Embryonic facial prominence (tissue), 1 donor: ENCODE measurements at regions not wholly inside any gene's neighbourhood (a gene's known extent, or its start where the extent isn't known, plus 50 kb on each side); places are given as distances from the start of the nearest gene placed in this dataset.
"Not testable (repeated sequence)": the region's sequence is repeated elsewhere in the genome, so short reads cannot be mapped to it uniquely, and the experiment has no call there.

Experiments used
- DNase-seq: peaks from one replicate; pipeline ENCODE4 v3.0.0-alpha.2; 2016; ENCODE audit errors: extremely low spot score

DNA sequence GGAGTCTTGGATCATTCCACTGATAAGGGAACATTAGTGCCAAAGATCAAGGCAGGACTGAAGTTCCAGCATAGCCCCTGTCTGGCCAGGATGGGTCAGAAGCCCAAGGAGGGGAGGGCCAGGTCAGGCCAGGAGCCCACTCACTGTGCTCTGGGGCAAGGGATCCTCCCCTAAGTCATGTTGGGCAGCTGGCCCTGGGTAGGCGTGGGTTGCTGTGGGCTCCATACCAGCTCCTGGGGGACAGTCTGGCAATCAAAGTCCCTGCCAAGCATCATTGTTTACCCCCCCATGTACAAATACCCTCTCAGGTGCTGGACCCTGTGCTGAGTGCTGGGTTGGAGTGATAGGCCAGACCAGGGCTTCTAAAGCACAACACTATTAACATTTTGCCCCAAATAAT lies 130.5 kb downstream of the IRX5 start:
- DNase-seq = no peak

DNA sequence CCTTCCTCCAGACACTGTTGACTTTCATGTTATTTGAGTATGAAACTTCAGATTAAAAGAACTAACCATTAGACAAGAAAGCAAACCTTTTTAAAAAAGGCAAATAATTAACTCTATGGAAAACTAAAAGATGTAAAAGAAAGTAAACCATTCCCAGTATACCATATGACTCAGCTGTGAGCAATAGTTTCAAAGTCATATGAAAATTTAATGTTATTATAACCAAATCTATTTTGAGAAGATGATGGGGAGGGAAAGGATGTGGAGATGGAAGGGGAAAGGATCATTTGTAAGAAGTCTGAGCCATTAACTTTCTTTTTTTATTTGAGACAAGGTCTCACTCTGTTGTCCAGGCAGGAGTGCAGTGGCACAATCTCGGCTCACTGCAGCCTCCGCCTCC lies 131.8 kb downstream of the IRX5 start:
- no peak for DNase-seq

DNA sequence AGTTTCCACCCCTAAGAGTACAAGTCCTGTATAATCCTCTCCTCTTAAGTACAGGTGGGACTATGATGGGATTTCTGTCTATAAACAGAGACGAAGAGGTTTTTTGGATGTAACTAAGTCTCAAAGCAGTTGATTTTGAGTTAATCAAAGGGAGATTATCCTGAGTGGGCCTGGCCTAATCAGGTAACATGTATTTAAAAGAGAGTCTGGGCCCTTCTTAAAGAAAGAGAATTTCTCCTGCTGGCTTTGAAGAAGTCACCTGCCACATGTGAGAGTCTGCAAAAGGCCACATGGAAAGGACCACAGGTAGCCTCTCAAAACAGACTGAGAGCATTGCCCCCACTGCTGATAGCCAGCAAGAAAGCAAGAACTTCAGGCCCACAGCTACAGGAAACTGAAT lies 142.3 kb downstream of the IRX5 start:
- no peak for DNase-seq

DNA sequence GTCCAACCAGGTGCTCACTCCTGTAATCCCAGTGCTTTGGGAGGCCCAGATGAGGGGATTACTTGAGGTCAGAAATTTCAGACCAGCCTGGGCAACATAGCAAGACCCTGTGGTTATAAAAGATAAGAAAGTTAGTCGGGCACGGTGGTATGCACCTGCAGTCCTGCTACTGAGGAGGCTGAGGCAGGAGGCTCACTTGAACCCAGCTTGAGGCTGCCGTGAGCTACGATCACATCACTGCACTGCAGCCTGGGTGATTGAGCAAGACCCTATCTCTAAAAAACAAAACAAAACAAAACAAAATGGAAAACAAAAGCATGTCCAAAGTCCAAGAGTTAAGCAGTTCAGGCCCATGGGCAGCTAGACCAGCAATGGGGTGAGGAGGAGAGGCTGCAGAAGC lies 143.2 kb downstream of the IRX5 start:
- no peak for DNase-seq

DNA sequence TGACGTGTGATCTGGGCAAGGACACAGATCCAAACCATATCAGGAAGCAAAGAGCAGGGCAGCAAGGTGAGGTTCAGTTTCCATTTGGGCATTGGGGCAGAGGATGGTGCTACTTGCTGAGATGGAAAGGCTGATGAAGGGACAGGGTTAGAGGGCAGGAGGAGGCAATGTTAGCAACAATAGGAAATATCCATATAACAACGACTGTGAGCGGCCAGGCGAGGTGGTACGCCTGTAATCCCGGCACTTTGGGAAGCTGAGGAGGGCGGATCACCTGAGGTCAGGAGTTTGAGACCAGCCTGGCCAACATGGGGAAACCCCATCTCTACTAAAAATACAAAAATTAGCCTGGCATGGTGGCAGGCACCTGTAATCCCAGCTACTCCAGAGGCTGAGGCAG lies 144.5 kb downstream of the IRX5 start:
- DNase-seq = not testable (repeated sequence)

DNA sequence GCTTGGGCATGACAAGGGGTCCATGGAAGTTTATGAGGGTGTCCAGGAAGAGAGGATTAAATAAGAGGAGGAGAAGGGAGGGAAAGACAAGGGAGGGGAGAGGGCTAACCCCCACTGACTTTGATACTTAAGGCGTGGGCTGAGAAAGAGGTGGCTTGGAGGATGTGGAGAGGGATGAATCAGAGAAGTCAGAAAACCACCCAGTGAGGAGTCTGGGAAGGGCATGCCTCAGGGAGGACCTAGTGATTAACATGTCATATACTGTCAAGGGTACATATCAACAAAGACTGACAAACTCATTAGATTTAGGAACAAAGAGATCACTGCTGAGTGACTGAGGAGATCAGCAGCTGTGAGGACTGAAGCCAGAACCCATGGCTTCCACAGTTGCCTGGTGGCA lies 145.4 kb downstream of the IRX5 start:
- DNase-seq = no peak

DNA sequence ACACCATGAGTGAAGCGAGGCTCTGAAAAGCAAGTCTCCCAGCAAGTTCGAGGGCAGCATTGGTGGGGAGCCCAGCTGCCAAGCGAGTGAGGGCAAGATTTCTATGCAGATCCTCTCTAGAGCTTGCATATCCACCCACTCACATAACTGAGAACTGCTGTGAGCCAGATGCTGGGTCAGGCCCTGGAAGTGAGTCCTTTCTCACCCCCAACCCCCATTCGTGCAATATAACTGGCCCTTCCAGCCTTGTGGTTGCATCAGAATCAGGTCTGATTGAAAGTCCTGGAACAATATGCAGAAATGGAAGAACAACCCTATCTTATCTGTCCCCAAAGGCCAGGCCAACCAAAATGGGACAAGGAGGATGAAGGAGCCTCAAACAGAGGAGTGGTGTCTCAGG lies 146.6 kb downstream of the IRX5 start:
- no peak for DNase-seq

DNA sequence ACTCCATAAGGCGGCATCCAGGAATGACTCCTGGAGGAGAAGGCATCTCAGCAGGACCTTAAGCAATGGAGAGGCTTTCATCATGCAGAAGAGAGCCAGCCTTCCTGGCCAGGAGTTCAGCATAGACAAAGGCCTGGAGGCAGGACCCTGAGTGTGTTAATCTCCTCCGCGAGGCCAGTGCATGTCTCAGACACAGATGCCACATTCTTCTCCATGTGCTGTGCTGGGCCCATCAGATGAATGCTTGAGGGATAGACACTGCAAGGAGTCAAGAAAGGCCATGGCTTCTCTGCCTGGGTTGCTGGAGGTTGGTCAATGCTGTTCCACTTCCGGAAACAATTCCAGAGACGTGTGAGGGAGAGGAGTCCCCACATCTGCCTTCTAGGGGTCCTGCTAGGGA lies 147.5 kb downstream of the IRX5 start:
- DNase-seq = no peak

DNA sequence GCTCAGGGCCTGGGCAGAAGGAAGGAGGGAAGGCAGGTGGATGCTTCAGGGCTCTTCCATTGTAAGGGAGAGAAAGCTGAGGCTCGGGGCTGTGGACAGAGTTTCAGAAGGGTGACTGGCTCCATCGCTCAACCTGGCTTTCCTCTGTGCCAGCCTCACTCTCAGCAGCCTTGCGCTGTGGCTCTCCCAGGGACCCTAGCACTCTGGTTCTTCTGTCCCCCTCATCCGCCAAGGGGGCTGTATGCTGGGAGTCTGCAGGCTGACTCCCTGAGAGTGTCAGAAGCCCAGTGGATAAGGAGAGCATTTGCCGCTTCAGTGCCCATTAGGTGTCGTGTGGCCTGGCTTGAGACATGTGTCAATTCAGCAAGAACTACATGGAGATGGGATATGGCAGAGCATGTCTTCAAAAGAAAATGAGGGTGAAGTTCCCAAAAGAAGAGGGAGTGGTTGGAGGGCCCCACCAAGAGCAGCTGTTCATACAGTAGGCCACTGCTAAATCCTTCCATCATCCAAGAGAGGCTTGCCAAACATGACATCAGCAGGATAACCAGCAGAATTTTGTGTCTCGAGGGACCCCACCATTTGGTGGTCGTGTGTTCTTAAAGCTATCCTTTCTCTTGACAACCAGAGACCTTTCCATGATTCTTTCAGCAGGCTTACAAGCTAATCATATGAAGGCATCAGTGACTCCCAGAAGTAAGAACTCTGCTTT lies 148.2 kb downstream of the IRX5 start:
- DNase-seq = no peak

DNA sequence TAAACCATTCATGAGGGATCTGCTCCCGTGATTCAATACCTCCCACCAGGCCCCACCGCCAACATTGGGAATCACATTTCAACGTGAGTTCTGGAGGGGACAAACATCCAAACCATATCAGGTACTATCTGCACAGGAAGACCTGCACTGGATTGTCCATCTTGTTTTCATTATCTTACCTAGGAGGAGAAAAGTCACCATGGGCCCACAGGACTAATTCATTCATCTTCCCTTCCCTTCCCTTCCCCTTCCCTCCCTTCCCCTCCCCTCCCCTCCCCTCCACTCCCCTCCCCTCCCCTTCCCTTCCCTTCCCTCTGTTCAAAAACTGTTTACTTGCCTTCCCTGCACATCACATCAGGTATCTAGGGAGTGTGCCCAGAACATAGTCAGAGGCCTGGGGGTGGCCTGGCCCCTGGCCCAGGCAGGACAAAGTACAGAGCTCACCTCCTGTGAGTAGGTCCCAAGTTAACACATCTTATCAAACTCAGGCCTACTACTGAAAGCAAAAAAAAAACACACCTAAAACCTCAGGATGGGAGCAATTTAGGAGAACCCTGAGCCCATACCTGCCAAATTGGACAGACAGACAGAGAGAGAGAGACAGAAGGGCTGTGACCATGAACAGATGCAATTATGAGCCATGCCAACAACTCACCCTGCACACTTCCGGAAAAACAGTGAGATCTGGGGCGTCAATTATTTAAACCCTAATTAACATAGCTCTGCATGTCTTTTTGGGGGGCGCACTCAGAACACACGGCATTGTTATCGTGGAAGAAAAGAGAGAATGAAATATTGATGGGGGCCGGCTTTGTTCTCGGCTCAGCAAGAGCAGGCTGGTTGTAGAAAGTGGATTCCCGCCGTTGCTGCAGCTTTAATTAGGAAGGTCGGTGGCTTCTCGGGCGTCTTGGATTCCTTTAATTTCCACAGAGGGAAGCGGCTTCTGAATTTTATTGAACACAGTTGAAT lies 151.2 kb downstream of the IRX5 start:
- DNase-seq = no peak

DNA sequence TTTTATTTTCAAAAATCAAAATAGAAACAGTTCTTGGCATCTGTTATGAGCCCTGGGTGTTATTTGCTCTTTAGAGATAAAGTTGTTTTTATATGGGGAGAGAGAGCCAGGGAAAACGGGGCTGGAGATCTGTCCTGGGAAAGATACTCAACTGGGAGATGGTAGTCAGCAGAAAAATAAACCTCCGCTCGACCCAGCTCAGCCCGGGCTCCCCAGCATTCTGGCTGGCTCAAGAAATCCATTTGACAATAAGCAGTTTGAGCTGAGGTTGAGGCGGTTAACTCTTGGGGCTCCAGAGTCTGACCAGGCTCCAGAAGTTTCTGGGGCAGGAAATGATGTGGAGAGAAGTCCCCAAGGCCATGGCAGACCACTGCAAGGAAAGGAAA lies 151.9 kb downstream of the IRX5 start:
- DNase-seq = no peak

DNA sequence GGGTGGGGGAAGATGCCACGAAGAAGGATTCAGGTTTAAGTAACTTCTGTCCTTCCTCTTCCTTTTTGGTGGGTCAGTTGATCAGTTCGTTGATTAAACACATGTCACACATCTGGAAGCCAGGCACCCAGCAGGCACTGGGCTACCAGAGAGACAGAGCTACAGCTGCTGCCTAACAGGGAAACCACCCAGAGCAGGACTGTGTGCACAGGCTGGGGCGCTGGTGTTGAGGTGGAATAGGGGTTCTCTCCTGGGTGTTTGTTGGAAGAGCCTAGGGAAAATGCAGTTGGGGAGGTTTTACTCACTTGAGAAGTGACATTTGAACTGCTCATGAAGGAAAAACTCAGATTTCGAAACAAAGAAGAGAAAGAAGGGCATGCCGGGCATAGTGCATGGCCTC lies 152.4 kb downstream of the IRX5 start:
- DNase-seq = no peak

DNA sequence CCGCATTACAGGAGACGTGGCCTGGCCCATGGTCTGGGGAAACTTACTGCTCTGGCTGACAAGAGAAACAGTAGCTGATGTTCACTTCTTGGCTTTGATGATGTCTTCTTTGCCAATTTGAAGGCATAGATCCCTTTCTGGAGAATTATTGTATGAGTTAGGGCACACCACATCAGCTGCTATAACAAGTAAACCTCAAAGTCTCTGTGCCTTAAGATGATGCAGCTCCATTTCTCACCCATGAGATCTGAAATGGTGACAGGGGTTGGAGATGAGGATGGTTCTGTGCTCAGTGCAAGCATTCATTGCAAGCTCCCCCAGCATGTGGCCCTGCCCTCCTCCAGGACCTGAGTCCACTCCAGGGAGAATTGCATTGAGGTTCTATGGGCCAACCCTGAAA lies 157.4 kb downstream of the IRX5 start:
- no peak for DNase-seq

DNA sequence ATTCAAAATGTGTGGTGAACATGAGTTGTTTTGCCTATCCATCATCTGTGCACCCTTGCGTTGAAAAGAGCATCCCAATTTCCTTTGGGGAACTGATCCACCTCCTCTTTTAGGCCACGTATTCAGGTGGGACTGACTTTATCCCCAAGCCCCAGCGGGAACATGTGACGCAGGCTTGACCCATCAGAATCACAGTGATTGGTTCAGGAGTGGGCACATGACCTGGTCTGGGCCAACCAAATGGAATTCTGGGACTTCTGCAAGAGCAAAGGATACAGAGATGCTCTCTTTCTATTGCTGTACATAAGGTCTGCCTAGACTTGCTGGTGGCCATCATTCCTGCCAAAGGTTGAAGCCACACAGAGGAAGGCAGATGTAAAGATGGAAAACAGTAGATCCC lies 158.9 kb downstream of the IRX5 start:
- no peak for DNase-seq

DNA sequence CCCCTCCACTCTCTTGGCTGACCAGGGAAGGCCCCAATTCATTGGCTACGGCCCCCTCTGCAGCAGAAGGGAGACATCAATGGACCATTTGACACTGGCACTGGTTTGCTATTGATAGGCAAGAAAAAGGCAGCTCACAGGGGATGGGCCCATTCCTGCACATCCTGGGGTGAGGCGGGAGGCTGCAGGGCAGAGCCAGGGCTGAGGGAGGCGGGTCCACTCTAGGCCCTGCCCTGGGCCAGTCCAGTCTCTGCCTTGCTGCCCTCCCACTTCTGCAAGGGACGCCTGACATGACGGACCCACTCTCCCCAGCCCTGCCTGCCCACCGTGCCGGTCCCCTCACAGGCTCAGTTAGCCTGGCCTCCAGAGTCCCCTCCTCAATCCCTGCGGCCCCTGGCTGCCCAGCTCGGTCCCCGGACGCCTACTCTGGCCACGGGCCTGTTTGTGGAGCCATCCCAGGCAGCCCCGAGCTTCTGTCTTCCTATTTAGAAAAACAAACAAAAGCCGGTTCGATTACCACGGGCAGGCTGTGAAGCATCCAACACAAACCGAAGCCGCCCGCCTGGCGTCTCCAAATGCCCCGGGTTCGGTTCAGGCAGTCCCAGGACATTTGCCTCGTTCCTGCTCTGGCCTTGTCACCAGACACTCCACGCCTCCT lies 160.7 kb downstream of the IRX5 start:
- DNase-seq = no peak

DNA sequence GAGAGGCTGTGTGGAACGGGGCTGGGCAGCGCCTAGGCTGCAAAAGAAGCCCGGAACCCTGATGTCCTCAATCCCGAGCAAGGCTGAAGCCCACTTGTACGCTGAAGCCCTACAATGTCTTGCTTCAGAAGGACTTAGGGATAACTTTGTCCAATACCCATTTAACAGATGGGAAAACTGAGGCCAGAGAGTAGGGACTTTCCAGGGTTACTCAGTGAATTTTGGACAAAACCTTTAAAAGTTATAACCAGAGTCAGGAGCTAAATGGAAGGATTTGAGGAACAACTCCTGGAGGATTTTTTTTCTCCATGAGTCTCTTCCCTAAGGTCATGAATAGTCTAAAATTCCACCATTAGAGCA lies 161.2 kb downstream of the IRX5 start:
- no peak for DNase-seq

DNA sequence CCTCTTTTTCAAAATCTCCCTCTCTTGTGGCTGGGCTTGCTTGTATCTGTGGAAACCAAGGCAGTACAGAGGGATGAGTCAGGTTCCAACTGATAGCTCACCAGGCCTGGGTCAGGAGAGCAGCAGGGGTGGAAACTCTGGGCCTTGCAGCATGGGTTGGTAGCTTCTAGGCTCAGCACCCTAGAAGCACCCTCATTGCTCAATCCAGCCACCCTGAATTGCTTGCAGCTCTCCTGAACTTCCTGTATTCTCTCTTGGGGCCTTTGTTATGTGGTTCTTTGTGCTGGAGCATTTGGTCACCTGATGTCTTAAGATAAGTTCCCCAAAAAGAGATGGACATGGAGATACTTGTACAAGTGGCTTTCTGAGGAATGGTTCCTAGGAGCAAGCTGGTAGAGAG lies 169.4 kb downstream of the IRX5 start:
- DNase-seq = no peak

DNA sequence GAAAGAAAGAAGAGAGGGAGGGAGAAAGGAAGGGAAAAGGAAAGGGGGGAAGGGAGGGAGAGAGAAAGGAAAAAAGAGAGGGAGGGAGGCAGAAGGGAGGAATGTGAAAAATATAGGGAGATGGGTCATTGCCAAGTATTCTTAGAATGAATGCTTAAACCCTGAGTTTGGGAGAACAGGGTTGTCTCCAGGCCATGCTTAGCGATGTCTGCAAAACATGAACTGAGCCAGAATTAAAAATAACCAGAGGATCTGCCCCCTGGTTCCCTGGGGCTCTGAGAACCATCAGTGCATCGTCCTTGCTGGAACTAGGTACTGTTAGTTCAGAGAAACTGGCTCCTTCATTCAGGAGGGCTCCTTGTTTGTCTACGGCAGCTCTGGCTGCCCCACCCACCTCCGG lies 170.4 kb downstream of the IRX5 start:
- DNase-seq = no peak

DNA sequence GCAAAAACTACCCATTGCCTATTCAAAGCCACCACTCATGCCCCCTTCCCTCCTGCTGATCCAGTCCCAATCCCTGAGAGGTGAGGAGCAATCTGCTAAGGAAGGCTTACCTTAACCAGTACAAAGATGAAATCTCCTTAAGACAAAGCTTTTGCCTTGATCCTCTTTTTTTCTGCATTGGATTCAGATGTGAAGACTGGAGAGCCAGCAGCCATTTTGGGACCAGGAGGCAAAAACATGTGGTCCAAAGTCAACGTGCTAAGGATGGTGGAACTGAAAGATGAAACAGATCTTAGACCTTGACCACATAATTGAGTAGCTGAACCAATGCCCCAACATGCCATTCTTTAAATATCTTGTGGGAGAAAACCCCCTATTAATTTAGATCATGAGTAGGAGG lies 171.4 kb downstream of the IRX5 start:
- DNase-seq = no peak

DNA sequence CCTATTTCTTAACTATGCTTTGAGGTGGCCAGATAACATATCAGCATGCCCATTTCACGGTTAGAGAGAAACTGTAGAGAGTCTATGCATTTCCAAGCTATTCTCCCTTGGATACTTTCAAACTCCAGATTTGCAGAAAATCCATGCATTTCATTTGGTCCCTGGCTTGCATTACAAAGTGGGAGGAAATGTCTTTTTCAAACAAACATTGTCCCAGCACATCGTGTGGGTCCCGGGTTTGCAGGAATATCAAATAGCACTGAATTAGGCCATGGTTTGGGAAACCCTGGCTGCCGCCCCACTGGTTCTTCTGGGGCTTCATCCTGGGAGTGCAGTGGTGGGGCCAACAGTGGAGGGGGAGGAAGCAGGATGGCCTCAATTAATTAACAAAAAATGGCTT lies 171.9 kb downstream of the IRX5 start:
- DNase-seq = no peak

DNA sequence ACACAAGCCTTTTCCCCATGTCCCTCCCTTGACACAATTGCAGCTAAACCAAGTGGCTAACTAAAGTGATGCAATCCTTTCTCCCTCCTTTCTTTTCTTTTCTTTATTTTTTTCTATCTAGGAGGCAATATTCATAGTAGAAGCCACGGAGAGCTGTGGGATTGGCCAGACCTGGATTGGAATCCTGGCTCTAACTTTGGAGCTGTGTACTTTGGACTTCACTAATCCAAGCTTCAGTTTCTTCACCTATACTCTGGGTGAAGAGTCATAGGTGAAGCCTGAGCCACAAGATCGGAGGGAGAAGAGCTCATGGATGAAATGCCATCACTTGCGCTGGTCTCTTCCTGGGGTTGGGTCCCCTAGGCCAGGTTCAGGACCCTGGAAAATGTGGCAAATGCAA lies 177.2 kb downstream of the IRX5 start:
- no peak for DNase-seq

DNA sequence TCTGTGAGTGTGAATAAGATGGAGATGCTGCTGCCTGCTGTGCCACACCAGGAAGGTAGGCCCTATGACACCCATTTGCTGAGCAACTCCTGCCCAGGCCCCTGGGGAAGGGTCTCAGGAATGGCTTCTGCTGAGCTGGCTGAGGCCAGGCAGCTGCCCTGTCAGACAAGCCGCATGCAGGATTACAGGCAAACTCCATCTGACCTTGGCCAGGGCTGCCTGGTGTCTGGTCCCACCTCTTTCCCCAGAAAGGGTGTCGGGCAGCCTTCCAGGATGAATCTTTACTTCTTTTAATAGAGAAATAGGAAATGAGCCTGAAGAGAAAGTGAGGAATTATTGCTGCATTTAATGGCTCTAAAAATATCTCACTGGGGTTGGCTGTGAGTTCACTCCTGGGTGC lies 182.5 kb downstream of the IRX5 start:
- DNase-seq = no peak

DNA sequence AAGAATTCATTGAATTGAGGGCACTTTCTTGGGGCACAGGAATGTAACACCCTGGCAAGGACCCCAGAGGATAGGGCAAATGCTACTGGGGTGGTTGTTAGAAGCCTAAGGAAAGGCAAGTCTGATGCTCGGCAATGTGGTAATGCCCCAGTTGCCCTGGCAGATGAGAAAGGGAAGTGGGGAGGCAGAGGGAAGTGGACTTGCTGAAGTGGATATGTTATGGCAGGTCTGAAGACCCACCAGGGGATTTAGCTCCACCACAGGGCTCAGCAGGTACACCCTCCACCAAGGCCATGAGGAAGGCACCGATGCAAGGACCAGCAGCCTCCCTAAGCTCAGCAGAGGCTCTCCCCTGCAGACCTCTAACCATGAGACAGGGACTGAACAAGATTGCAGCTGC lies 184.8 kb downstream of the IRX5 start:
- DNase-seq = no peak
